GM21723 (cell line): ENCODE measurements at regions not wholly inside any gene's neighbourhood (a gene's known extent, or its start where the extent isn't known, plus 50 kb on each side); places are given as distances from the start of the nearest gene placed in this dataset.

Experiments
- ATAC-seq: cut with Tn5 transposase; IDR thresholded peaks from one replicate; pipeline ENCODE4 v1.9.1; 2021; ENCODE audit warnings: mild to moderate bottlenecking, moderate library complexity; ENCODE audit not compliant: unreplicated experiment

DNA sequence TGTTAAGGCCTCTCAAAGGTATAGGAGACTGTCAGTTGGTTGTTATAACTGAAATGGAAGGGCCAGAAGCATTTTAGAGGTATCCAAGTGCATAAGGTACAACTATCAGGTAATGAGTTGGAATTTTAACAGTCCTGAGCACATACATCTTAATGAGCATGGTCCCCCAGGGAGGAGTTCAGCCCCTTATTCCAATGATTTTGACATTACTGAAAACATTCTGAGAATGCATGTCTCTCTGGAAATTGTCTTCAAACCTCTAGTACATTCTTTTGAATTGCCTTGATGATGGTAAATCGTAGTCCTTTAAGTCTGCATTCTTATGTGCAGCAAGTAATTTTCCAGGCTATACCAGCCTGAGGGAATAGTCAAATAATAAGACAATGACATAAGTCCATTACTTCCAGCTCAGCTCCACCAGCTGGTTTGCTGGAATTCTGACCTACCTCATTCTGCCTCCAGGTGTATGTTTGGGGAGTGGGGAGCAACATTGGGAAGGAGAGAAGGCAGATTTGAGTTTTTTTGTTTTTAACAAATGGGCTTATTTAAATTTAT is 239.2 kb downstream of the MSRB3 start:
- no peak for ATAC-seq

DNA sequence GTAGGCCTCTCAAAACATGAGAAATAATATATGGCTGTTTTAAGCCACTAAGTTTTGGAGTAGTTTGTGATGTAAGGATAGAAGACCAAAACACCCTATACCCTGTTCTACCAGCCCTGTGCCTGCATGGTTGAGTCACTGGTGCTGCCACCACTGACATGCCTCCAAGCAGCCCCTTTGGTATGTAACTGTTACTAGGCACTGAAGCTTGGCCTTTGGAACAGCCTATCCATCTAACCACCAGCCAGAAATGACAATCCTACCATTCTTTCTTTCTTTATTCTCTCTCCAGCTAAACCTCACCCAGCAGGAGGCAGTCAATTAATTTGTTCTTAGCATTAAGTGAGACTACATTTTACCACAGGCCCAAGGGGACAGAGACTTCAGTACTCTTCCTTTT is 240.3 kb downstream of the MSRB3 start:
- no peak for ATAC-seq

DNA sequence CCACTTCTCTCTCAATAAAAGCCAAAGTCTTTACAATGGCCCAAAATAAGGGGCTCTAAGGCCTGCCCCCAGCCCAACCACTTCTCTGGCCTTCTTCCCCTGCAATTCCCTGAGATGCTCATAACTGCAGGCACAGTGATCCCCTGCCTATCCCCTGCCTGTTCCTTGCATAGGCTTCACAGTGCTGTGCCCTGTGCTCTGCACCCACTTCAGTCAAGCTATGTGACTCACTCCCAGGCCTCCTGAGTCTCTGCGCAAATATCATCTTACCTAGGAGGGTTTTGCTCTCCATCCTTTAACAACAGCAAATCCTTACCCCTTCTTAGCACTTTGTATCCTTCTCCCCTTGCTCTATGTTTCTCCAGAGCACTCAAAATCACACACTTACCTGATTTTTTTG is 242.2 kb downstream of the MSRB3 start:
- no peak for ATAC-seq

DNA sequence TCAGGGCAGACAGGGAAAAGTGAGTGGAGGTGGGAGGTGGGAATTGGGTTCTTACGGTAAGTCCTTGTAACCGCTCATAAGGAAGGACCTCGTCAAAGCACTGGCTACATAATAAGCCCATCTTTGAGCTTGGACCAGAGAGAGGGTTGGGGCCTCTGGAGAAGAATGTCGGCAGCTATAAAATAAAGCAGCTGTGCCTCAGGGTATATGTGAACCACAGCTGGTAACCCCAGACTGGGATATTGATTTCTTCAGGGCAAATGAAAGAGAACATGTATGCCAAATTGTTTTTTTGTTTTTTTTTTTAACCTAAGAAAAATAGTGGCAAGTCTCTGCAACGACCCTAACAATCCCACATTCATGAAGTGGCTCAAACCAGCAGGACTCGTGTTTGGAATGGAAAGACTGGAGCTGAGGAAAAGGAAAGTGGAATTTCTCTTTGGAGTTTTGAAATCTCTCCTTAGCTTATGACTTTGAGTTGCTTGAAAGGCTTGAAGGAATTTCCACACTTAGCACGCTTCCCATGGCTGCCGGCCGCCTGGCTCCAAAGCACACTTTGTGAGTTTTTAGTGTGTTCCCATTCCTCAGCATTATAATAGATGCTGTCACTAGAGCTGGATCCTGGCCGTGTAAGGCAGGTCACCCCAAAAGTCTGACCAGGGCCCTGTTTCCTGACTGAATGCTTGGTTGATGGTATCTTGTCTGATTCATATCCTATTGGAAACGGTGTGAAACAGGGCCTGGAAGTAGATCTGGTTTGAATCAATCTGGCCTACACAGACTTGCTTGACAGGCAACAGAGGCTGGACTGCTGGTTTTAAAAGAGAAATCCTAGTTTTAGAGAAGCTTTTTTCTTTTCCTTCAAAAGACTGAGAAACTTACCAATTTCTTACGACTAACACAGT is 244.7 kb downstream of the MSRB3 start:
- no peak for ATAC-seq

DNA sequence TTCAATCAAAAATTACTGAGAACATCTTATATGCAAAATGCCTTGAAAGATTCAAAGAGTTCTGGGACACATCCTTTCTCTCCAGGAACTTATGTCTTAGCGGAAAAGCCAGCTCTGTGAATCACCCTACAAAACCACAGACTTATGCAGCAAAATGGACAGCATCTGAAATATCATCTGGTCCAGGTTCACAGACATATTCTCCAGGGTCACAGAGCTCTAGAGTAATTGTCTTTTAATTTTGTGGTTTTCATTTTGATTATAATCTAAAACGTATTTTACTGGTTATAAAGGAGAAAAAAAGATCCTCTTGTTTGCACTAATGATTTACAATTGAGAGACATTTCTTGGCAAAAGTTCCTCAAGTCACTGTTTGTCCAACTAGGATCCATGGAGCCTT is 246.2 kb downstream of the MSRB3 start:
- ATAC-seq = no peak

DNA sequence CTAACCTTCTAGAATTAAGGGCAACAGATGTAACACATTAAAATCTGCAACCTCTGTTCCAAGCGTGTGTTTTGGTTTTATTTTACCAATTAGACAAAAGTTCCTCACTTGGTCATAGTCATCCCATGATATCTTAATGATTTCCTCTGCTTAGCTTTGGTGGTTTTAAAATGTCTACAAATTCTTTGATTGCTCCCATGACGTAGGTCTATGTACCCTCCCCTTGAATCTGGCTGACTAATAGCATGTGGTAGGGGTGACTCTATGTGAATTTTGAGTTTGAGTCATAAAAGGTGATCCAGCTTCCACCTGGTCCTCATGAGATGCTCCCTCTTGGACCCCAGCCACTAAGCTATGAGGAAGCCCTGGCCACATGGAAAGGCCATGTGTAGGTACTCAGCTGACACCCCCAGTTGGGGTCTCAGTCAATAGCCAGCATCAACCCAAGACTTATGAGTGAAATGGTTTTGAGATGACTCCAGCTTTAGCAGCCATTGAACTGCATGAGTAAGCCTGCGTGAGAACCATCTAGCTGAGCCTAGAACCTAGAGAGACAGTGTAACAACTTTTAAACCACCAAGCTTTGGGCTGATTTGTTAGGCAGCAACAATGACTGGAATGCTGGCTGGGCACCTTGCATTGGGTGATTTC is 247.1 kb downstream of the MSRB3 start:
- no peak for ATAC-seq

DNA sequence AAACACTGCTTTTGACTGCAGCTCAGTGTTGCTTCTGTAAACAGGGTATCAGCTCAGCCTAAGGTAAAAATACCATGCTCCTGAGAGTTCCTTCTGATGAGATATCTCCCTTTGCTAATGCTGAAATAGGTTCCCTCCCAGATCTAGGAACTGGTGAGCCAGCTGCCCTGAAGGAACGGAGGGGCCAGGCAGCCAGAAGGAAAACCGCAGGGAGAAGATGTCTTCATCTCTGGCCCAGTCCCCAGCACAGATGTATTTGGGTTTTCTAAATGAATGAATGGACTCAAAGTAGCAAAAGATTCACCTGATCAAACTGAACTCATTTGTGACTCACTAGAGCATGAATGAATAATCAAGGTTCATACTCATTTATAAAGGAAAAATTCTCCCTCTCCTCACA is 247.8 kb downstream of the MSRB3 start:
- ATAC-seq = no peak

DNA sequence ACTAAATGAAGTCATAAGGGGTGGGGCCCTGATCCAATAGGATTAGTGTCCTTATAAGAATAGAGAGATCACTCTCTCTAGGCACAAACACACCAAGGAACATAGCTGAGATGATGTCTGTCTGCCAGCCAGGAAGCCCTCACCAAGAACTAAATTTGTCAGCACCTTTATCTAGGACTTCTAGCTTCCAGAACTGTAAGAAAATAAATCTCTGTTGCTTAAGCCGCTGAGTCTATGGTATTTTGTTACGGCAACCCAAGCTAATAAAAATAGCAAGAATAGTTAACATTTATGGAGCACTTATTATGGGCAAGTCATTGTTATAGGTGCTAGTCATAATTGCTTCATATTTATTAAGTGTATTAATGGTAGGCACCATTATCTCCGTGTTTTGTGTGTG is 249.6 kb downstream of the MSRB3 start:
- no peak for ATAC-seq

DNA sequence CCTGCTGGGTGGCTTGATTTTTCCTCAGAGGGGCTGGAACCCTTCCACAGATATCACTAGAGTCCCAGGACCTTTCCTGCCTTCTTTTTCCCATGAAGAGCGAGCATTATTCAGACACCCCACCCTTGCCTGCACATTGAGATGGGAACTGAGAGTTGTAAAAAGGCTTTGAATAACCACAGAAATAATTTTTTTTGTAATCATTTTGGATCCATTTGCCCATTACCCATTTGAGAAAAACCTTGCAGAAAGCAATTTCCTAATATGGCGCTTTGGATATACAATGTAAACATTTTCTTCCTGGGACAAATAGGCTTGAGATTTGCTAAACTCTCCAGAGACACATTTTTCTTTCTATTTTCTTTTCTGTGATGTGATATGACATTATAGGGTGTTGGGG is 250.6 kb downstream of the MSRB3 start:
- ATAC-seq = no peak

DNA sequence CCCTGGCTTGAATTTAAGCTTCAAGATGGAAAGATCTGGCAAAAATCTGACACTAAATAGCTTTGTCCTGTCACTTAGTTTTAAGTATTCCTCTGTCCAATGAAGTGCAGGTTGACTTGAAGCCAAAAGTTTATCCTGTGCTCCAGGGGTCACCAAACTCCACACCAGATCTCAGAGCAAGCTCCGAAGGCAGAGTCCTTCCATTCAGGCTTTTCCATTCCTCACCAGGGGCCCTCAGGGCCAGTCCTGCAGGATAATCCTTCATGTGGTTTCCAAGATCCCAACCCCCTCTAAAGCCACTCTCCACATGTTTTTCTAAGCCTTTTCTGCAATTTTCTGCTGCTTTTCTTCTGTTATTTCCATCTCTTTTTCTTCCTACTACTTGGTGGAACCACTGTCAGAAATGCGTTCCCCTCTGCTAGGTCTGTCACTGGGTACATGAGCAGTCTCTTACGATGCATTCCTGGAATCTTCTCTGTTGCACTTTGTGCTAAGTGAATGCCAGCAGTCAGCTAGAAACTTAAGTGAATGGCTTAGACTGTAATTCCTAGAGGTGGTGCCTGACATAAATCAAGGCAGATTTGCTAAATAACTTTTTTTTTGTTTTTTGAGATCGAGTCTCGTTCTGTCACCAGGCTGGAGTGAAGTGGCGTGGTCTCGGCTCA is 251.4 kb downstream of the MSRB3 start:
- ATAC-seq = no peak

DNA sequence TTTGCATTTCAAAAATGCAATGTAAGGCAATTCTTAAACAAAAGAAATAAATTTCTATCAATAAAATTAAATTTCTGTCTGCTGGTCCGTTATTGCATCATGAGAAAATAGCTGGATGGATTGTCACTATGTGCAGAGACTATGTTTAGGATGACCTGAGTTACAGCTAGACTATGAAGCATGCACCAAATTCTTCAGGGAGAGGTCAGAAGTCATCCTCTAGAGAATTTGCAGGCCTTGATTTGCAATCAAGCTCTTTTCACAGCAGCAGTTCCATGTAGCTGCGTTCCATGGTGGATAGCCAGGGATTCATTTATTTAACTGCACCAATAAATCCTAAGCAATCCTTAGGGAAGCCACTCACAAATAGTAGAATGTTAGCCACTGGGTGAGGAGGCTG is 253.7 kb downstream of the MSRB3 start:
- ATAC-seq = no peak

DNA sequence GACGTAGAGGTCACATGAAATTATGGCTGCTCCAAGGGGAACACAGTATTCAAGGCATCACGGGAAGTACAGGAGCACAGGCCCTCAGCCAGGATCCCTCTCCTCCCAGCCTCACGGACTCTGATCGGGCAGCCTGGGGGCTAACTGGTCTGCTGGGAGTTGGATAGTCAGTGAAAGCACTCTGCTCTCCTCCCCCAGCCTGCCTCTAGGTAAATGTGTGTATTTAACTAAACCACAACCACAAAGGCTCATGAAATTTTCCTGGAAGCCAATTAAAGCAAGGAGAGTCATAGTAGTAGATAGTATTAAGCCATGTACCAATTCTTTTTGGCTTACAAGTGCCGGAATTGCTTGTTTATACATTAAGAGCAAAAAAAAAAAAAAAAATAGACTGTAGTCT is 254.3 kb downstream of the MSRB3 start:
- no peak for ATAC-seq

DNA sequence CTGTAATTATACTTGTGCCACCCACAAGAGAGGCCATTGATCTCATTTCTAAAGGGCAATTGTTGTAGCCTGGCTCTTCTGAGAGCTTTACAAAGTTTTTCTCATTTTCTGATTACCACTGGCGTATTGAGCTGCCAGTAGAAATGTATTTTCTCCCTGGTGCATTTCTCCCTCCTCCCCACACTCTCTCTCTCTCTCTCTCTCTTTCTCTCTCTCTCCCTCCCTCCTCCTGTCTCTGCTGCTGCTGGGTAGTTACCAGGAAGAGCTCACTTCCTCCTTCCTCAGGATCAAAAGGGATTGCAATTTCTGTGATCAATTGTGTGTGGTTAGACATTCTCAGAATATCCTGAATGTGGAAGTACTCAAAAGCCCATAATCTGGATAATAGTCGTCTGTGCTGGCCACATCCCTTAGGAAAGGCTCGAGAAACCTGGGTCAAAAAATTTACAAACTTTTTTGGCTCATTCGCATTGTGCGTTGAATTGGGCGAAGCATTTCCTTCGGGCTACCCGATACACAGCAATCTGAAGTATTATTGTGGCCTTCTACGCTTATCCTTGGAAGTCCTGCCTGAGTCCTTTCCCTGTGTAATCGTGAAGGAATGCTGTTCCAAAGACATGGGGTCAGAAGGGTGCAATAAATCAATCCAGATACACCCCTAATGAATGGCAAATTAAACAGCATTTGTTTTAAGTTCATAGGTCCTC is 254.8 kb downstream of the MSRB3 start:
- no peak for ATAC-seq

DNA sequence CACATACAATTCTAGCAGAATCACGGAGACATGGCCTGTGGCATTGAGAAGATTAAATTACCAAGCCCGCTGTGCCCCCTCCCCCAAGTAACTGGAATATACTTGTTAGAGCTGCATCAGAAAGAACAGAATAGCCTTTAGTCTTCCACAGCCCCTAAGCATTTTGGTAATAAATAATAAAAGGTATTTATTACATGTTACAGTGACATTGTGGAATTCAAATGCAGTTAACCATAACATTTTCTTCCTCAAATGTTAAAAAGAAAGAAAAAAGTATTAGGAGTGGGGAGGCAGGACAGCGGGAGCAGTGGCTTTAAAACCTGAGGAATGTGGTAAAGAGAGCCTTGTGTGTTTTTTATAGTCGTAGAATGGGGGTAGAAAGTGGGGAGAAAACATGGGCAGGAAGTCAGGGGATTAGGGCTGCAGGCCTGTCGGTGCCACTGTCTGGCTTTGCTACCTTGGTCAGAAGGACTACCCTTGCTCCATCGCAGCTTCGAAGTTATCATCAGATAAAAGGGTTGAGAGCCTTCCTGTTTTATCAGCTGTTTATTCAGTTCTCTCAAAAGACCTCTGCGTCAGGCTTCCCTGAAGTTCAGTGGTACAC is 255.9 kb downstream of the MSRB3 start:
- ATAC-seq = no peak

DNA sequence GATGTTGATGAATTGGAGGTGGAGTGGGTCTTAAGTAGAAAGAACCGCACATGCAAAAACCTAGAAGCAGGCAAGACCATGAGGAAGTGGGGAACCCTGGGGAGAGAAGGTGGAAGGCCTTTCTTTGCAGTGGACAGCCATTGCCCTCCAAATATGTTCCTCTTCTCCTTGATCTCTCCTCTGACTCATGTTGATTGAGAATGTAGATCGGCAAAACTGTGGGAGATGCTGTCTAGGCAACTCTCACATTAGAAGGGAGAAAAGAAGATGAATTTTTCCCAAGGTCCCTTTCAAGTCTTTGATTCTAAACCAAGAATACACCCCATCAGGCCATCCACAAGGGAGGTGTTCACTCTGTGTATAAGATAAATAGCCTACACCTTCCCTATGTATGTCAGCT is 257.5 kb downstream of the MSRB3 start:
- no peak for ATAC-seq

DNA sequence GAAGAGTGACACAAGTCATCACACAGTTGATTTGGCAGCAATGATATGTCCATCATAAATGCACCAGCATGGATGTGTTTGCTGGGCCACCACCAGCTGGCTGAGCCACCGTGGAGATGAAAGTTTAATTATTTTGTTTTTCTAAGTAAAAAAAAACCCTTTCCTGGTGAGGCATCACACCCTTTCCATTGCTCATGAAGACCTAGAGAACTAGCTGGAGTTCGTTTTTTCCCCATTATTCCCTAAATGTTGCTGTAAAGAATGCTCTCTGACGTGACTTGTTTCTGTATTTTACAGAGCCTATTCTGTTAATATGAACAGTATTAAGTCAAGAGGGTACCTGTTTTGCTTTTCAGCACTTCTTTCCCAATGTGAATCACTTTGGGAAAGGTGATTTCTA is 257.9 kb downstream of the MSRB3 start:
- ATAC-seq = no peak

DNA sequence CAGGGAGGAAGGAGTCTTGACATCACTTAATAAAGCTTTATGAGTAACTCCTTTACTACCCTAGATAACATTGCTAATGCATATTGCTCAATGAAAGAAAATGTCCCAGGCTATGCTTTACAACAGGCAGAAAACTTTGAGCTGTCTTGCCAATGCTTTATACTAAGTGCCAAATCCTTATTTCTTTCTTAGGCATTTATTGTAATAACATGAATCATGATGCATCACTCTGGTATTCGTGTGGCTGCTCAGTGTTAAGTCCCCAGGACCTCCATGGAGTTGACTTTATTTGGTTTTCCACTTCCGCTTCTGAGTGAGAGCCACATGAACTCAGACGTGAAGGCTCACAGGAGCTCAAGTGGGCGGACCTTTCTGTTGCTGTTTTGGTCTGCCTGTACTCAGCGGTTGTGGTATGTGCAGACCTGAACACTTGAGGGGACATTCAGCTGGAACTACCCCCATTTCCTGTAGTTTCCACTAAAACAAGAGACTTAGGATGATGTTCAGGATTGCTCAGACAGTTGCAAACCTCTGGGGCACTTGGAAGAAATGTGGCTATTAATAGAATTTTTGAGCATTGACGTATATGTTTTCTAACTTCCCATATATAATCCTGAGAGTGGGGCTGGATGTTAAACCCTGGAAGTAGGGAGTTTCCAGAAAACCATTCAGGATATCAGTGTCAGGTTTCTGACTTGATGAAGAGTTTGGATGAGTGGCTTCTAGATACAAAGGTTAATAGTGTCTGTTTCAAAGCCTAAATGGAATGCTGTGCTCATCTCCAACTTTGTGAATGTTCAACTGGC is 258.6 kb downstream of the MSRB3 start:
- no peak for ATAC-seq

DNA sequence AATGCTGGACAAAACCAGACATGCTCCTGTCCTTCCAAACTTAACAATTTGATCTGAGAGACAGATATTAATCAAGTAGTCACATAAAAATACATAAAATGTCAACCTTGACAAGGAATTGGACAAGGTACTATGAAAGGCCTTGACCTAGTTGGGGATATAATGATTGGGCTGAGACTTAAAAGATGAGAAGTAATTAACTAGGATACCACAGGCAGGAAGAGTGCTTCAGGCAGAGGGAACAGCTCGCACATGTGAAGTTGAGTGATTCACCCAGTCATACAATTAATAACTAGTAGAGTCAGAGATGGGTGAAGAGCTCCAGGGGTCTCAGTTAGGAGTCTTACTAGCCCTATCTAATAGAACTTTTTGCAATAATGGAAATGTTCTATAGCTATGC is 259.5 kb downstream of the MSRB3 start:
- no peak for ATAC-seq

DNA sequence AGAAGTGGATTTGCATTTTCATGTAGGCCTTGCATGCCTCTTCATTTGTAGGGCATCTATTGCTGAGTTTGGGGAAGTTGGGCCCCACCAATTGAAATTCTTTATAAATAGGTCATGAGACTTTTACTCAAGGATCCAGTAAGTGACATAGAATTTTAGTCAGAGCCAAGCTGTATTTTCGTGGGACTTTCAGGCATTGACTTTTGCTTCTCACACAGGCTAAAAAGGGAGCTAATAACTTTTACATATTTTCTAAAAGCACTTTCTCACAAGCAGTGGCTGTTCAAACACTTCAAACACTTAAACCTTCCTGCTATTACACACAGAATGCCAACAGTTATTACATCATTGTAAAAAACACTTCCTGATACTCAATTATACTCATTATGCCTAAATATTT is 260.5 kb downstream of the MSRB3 start:
- ATAC-seq = no peak

DNA sequence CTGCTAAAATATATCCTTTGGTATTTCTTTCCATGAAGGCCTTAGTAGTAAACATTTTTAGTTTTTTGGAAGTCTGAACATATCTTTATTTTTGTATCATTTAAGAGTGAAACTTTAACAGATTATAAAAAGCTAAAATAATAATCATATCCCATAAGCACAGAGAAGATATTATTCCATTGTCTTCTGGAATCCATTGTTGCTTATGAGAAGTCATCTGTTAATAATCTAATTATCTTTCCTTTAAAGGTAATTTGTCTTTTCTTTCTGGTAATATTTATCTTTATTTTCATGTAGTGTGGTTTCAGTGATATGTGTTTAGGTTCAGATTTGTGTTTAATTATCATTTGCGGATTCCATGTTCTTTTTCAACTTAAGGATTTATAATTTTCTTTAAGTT is 261.7 kb downstream of the MSRB3 start:
- ATAC-seq = no peak
